Activated CD4-positive, alpha-beta T cell treated with anti-CD3 and anti-CD28 coated beads, Interleukin-2, amount 50 U/mL, for 16 hours (primary cell): ENCODE measurements at regions not wholly inside any gene's neighbourhood (a gene's known extent, or its start where the extent isn't known, plus 50 kb on each side); places are given as distances from the start of the nearest gene placed in this dataset.
"Not testable (repeated sequence)": the region's sequence is repeated elsewhere in the genome, so short reads cannot be mapped to it uniquely, and the experiment has no call there.

Experiments
- DNase-seq: peaks from one replicate; pipeline ENCODE4 v3.0.0-alpha.2; 2020

DNA sequence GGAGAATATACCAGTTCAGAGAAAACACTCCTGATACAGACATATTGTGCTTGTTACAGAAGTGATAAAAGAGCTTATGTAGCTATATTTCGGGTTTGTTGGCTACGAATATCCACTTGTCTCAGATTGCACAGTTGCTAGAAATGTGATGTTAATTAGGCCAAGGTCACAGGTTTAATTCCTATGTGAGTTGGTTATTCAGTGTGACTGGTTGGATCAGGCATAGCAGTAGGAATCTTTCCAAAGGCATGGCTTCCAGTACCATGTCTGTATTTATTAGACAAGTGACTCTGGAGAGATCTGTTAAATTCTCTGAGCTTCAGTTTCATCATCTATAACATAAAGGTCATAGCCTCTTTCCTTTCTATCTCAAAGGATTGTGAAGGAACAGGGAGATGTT is 152.7 kb upstream of the KITLG start:
- DNase-seq = no peak

DNA sequence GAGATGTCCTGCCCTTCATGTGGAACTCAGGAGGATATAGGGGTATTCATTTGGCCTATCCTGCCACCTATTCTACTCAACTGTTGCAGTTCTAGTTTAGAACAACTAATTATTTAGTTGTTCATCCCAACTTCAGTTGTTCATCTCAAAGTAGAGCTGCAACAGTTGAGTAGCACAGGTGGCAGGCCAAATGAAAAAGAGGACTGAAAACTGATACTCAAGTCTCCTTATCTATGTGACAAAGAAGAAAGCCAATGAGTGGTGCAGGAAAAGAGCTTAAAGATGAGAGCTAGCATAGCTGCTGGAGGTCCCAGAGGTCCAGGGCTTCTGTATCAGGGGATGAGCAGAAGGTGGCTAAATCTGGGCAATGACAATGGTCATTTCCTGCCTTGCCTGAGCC is 148.9 kb upstream of the KITLG start:
- no peak for DNase-seq

DNA sequence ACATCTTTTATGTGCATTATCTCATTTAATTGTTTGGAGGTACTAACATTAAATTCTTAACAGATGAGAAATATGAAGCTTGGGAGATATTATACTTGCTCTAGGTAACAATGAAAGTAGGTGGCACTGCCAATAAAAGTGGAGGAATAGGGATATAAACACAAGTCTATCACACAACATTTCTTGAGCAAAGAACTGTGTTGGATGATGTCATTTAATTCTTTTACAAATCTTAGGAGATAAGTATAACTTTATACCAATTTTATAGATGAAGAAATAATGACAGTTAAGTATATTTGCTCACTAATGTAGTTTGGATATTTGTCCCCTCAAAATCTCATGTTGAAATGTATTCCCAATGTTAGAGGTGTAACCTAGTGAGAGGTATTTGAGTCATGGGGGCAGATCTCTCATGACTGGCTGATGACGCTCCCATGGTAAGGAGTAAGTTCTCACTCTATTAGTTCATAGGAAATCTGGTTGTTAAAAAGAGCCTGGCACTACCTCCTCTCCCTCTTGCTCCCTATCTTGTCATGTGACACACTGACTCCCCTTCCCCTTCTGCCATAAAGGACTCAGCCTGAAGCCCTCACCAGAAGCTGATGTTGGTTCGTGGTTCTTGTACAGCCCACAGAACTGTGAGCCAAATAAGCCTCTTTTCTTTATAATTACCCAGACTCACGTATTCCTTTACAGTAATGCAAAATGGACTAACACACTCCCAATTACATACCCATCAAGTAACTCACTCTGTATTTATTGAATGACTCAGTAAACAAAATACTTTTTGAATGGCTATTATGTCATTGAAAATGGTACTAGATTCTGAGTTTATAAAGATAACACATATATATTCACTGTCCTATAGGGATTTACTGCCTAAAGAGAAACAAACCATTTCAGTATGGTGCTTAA is 146.8 kb upstream of the KITLG start:
- DNase-seq = no peak

DNA sequence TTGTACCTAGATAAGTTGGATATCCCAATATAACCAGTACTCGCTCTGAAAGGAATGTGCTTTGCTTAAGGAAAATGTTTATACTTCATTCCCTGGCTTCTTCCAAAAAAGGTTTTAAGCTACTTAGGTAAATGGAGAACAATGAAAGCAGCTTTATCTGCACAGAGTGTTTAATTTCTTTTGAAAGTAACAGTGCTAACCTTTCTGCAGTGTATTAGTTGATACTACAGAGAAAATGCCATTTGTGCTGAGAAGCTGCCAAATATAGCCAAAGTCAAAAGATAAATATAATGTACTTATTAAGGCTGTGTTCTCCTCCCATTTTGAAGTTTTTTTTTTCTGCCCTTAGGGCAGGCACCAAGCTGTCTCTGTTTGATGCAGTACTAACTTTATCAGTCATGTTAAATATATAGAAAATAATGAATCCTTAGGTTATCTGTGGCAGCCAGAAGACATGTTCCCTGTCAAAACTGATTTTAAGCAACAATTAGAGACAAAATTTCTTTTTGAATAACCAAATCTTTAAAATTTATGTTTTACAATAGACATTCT is 145.4 kb upstream of the KITLG start:
- no peak for DNase-seq

- DNase-seq = no peak
Observed at GRCh38 chr12:88723219-88723618, 142.9 kb upstream of the KITLG start.

DNA sequence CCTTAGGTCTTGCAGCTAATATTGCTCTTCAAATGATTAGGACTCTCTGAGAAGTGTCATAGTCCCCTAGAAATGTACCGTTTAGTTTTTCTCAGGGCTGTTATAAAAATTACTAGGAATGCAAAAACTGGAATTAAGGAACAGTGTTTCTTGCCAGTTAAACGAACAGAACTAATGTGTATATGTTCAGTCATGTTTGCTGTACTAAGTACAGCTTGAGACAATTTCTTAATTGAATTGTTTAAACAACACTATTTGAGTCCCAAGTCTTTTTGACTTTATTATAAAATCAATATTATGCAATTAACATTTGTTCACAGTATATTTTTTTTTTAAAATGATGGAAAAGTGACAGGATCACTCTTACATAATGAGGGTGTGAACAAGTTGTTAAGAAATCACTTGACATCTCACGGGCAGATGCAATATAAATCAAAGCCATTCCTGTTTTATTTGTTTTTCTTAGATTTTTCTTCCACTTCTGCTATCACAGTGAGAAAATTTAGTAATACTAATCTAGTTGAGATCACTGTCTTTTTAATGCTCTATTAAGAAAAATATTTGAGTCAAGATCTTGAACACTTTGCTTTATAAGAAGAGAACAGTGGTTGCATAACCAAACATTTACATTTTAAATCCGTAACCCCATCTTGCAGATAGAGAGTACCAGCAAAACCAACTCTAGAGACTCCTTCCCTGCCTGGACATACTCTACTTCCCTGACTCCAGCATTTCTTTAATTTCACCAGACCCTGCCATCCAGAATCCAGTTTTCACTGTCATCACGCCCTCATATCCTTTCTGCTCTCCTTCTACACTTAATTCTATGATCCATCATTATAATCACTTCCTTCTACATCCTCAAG is 140.7 kb upstream of the KITLG start:
- no peak for DNase-seq

DNA sequence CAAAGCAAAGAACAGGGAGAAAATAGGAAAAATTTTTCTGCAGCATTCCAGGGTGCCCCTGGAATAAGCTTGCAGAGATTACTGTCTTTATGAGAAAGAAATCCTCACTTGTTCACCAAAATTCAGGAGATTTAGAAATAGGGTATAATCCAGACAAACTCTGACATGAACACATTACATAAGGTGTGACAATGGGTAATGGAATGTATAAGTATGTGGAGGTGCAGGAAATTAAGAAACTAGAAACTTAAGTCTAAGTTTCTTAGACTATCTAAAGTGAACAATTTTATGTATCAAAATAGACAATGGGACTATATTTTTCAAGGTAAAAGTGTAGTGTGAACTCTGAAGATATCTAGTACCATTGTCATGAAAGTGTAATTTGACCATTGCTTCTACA is 140.0 kb upstream of the KITLG start:
- DNase-seq = no peak

- no peak for DNase-seq
Observed at GRCh38 chr12:88717188-88717587, 136.9 kb upstream of the KITLG start.

- no peak for DNase-seq
Observed at GRCh38 chr12:88716240-88716639, 136.0 kb upstream of the KITLG start.

DNA sequence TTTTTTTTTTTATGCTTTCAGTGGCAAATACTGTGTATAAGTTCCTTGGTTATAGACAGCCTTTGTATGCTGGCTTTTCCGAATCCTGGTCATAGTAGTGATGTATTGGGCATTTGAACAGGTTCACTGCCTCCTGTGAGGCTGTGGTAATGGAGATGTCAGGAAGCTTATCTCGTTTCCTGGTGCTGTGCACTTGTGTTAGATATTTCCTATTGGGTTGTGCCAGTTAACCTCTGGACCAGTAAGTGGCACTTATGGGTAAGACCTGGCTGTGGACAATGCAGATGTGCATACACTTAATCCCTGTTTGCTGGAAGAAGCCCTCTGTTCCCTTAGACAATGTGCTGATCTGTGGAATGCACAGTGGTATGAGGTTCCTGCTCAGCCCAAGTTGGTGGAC is 135.4 kb upstream of the KITLG start:
- DNase-seq = no peak

DNA sequence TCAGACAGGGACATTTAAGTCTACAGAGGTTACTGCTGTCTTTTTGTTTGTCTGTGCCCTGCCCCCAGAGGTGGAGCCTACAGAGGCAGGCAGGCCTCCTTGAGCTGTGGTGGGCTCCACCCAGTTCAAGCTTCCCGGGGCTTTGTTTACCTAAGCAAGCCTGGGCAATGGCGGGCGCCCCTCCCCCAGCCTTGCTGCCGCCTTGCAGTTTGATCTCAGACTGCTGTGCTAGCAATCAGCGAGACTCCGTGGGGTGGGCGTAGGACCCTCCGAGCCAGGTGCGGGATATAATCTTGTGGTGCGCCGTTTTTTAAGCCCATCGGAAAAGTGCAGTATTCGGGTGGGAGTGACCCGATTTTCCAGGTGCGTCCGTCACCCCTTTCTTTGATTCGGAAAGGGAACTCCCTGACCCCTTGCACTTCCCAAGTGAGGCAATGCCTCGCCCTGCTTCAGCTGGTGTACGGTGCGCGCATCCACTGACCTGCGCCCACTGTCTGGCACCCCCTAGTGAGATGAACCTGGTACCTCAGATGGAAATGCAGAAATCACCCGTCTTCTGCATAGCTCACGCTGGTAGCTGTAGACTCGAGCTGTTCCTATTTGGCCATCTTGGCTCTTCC is 134.1 kb upstream of the KITLG start:
- not testable (repeated sequence) for DNase-seq

DNA sequence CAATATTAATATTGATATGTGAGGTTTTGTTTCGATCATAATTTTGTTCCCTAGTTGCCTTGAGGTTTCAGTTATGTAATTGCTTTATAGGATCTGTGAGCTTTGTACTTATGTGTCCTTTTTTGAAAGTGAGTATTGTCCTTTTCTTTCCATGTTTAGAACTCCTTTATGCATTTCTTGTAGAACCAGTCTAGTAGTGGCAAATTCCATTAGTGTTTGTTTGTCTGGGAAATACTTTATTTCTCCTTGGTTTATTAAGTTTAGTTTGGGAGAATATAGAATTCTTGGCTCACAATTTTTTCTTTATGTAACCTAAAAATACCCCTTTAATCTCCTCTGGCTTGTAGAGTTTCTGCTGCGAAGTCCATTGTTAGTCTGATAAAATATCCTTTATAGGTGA is 127.5 kb upstream of the KITLG start:
- DNase-seq = no peak

DNA sequence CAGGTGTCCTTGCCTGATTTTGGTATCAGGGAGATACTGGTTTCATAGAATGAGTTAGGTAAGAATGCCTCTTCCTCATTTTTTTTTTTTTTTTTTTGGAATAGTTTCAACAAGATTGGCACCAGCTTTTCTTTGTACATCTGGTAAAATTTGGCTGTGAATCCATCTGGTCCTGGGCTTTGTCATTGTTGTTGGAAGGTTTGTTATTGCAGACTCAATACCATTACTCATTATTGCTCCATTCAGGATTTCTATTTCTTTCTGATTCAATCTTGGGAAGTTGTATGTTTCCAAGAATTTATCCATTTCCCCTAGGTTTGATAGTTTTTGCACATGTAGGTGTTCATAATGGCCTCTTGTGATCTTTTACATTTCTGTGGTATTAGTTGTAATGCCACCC is 126.0 kb upstream of the KITLG start:
- DNase-seq = no peak

DNA sequence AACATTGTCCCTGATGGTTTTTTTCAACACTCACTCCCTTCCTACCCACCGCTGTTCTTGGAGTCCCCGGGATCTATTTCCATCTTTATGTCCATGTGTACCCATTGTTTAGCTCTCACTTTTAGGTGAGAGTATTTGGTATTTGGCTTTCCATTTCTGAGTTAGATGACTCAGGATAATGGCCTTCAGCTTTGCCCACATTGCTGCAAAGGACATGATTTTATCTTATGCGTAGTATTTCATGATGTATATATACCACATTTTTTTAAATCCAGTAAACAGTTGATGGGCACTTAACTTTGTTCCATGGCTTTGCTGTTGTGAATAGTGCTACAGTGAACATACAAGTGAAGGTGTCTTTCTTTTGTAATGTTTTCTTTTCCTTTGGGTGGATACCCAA is 123.5 kb upstream of the KITLG start:
- DNase-seq = no peak

GRCh38 chr12:88698471-88698870 is 118.2 kb upstream of the KITLG start:
- no peak for DNase-seq

GRCh38 chr12:88693837-88694445 is 113.7 kb upstream of the KITLG start:
- DNase-seq = no peak

DNA sequence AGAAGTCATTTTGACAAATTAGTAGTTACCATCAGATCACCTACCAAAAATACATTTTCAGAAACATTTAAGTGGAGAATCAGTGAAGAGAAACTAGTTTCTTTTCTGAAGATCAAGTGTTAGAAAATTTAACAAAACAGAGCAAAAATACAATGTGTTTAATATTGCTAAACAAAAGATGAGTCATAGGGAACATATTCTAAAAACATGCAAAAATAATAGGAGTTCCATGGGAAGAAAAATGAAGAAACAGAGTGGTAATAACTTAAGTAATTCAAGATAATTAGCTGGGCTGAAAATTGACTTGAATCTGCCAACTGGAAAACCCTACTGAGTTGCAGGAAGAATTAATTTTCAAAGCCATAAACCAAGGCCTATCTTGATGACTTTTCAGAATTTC is 111.5 kb upstream of the KITLG start:
- no peak for DNase-seq

DNA sequence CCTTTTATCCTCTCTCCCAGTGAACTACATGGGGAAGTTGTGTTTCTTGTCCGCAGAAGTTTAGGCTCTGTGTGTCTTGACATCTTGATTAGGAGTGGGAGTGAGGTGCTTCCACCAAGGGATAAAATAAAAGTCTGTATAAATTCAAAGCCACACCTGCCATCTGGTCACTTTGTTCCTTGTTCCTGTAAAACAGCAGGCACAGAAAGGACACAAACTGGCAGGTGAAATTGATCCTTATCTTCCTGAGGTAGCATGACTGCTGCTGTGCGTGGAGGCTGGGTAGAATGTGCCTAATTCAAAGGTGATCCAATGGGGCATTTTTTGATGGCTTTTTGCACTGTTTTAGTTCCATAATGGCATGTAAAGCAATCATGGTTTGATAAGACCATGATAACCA is 104.3 kb upstream of the KITLG start:
- no peak for DNase-seq

DNA sequence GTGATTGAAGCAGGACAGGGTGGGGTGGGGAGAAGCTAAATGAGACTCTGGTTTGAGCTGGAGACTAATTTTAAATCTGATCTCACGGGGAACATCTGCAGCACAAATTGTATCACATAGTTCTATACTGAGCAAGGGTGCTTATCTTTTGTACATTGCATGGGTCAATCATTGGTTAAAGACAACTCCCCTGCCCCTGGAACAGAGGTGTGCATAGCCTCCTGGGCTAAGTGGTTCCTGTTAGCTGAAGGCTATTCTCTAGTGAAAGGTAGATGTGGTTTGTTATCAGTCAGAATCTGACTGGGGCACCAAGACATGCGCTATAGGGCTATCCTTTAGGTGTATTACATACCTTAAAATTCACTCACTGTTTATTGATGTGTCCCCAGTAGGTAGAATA is 103.9 kb upstream of the KITLG start:
- DNase-seq = no peak

- DNase-seq = no peak
Observed at GRCh38 chr12:88683628-88684027, 103.4 kb upstream of the KITLG start.

- DNase-seq = no peak
Observed at GRCh38 chr12:88681271-88681670, 101.0 kb upstream of the KITLG start.

GRCh38 chr12:88677464-88677863 is 97.2 kb upstream of the KITLG start:
- no peak for DNase-seq

GRCh38 chr12:88667615-88668014 is 87.3 kb upstream of the KITLG start:
- not testable (repeated sequence) for DNase-seq
